GM23338 (cell line): ENCODE measurements at regions not wholly inside any gene's neighbourhood (a gene's known extent, or its start where the extent isn't known, plus 50 kb on each side); places are given as distances from the start of the nearest gene placed in this dataset.

Source experiments
- CREB1 ChIP-seq: fragments of 250-450 bp; sonication (Bioruptor Pico); IDR thresholded peaks from 2 replicates; pipeline ENCODE4 v1.5.0; 2020; ENCODE audit warnings: low read depth, mild to moderate bottlenecking, moderate library complexity
- CTCF ChIP-seq, 2 experiments: fragments of 200-600 bp in 1 of 2; sonication (generic) in 1 of 2; conservative IDR thresholded peaks; 2 replicates each; pipeline versions ENCODE4 v1.5.1 to v1.6.1; 2016 to 2017; ENCODE audit warnings: antibody characterized with exemption in 2 of 2, low read depth in 2 of 2, mild to moderate bottlenecking in 2 of 2, moderate library complexity in 1 of 2
- EZH2phosphoT487 ChIP-seq: fragments of 200-600 bp; sonication (generic); IDR thresholded peaks from one replicate; pipeline ENCODE4 v1.8.1; 2018; ENCODE audit warnings: antibody characterized with exemption; ENCODE audit not compliant: unreplicated experiment
- NANOG ChIP-seq: IDR thresholded peaks from 2 replicates; pipeline ENCODE4 v1.6.1; 2016; ENCODE audit warnings: antibody characterized with exemption, borderline replicate concordance
- POLR2AphosphoS5 ChIP-seq: IDR thresholded peaks from 2 replicates; pipeline ENCODE4 v1.6.1; 2016; ENCODE audit warnings: antibody characterized with exemption, low read depth
- REST ChIP-seq: IDR thresholded peaks from one replicate; pipeline ENCODE4 v1.6.1; 2018; ENCODE audit warnings: antibody characterized with exemption; ENCODE audit not compliant: unreplicated experiment
- ZNF331 ChIP-seq: fragments of 250-450 bp; sonication (Bioruptor Pico); IDR thresholded peaks from 2 replicates; pipeline ENCODE4 v1.5.0; 2020; ENCODE audit warnings: low read depth, mild to moderate bottlenecking, moderate library complexity
- TF ChIP-seq, protein P1 (sequence below): IDR thresholded peaks from 2 replicates; pipeline ENCODE4 v1.6.1; 2016; ENCODE audit warnings: antibody characterized with exemption

- no peak for TF ChIP-seq CTCF (conservative IDR thresholded peaks at IDR 0.05; ENCODE audit: low read depth in 2 of 2)
- no peak for TF ChIP-seq CREB1 (CRISPR knock-in tag)
- TF ChIP-seq, protein P1, sequence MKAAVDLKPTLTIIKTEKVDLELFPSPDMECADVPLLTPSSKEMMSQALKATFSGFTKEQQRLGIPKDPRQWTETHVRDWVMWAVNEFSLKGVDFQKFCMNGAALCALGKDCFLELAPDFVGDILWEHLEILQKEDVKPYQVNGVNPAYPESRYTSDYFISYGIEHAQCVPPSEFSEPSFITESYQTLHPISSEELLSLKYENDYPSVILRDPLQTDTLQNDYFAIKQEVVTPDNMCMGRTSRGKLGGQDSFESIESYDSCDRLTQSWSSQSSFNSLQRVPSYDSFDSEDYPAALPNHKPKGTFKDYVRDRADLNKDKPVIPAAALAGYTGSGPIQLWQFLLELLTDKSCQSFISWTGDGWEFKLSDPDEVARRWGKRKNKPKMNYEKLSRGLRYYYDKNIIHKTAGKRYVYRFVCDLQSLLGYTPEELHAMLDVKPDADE = no peak
- no peak for TF ChIP-seq REST
- TF ChIP-seq POLR2AphosphoS5 = no peak
- TF ChIP-seq EZH2phosphoT487 = no peak
- TF ChIP-seq NANOG = no peak
- no peak for TF ChIP-seq ZNF331 (CRISPR knock-in tag)
Observed at GRCh38 chr16:82298472-82298871, 128.4 kb upstream of the MPHOSPH6 start.
